ENCODE measurements at regions not wholly inside any gene's neighbourhood (a gene's known extent, or its start where the extent isn't known, plus 50 kb on each side); places are given as distances from the start of the nearest gene placed in this dataset.

DNA sequence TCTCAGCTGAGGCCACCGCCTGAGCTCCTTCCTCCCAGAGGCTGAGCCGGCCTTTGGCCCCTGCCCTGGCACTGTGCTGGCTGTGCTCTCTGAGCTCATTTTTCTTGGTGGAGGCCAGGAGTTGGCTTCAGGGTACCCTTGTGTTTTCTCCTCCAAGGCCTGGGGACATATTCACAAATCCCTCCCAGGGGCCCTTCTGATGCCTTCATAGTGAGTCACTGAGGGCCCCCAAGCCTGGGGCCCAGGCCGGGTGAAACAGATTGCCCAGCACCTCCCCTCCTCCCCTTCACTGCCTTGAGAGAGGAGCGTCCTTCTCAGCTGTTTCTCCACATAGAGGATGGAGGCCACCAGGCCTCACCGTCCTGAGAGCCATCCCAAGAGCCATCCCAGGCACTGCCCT, 105.8 kb downstream of the SIK1 start:
- TF ChIP-seq EZH2 (IDR thresholded peaks at IDR 0.05; ENCODE audit: insufficient read depth, poor library complexity, severe bottlenecking) = no peak
- TF ChIP-seq EZH2phosphoT487 (IDR thresholded peaks at IDR 0.05; ENCODE audit: insufficient read depth, low read depth) = no peak
